NCI-H524 treated with DMSO at 0.1 percent for 48 hours (cell line): ENCODE measurements at regions not wholly inside any gene's neighbourhood (a gene's known extent, or its start where the extent isn't known, plus 50 kb on each side); places are given as distances from the start of the nearest gene placed in this dataset.
"Not testable (repeated sequence)": the region's sequence is repeated elsewhere in the genome, so short reads cannot be mapped to it uniquely, and the experiment has no call there.

Source experiments
- DNase-seq: peaks from one replicate; lab custom pipeline; 2025; lab: John Stamatoyannopoulos, UW

DNA sequence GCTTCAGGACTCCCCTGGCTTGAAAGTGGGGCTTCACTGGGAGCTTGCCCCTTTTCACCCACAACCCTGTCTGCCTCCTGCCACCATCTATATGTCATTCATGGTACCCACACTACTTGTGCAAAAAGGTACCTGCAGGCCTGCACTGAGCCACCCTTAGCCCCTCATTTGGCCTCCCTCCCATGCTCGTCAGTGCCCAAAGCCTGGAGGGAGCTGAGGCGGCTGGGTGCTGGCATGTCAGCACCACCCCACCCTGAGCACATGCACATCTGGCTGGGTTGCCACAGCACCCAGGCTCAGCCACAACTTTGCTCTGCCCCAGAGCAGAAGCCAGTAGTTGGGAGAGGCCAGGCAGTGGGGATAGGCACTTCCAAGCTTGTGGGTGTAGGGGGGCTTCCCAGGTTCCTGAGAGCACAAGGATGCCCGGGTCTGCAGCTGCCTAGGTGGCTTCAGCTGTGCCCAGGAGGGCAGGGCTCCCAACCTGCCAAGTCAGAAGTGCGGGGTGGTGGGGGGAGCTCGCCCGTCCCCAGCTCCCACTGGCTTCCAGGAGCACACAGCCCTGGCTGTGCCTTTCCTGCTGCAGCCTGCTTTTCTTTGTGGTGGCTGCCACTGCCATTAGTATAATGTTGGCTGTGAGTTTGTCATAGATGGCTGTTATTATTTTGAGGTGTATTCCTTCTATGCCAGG lies 1054.6 kb upstream of the EPHA6 start:
- DNase-seq = no peak

DNA sequence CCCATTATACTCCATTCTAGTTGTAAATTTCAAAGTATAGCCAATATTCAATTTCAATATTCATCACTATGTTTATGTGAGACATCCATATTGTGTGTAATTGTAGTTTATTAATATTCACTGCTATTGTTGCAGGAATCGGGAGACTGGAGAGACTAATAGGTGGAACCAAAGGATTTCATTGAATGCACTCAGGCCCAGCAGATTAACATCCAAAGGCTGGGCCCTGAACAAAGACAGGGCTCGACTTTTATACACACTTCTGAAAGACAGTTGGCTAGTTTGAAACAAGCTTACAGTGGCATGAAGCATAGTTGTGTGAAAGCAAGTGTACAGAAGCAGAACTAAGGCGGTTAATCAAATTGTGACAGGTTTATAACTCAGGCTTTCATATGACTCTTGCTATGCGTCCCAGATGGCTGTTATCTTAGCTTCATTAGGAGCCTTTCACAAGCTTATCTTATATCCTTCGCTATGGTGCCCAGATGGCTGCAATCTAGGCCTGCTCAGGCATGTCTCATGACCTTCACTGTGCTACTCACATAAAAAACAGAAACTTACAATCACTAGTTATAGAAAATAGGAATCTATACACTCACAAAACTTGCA lies 1038.8 kb upstream of the EPHA6 start:
- no peak for DNase-seq

- DNase-seq = no peak
Observed at GRCh38 chr3:95781598-95781997, 1032.8 kb upstream of the EPHA6 start.

DNA sequence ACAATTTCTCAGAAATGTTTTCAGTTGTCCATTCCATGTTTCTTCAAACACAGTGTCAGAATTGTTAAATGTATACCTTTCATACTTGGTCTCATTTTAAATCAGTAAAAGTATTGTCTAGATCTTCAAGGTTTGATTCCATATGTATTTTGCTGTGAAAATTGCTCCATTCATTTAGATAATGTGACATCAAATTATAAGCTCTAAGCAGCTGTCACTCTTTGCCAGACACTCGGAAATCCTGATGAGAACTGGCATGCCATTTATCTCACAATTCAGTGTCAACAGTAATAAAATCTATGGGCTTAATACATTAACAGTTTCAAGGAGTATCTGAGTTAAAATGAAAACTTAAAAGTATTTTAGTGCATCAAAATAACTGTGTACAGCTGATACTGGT lies 1025.3 kb upstream of the EPHA6 start:
- no peak for DNase-seq

- DNase-seq = no peak
Observed at GRCh38 chr3:95797081-95797480, 1017.3 kb upstream of the EPHA6 start.

DNA sequence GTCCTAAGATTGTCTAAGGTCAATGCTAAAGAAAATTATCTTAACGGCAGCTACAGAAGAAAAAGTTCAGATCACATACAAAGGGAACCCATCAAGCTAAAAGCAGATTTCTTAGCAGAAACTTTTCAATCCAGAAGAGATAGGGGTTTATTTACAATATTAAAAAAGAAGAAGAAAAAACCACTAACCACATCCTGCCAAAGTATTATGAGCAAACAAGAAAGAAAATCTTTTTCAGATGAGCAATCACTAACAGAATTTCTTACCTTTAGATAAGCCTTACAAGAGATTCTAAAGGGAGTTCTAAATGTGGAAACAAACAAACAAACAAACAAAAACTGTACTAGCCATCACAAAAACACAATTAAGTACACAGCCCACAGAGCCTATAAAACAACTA lies 1015.8 kb upstream of the EPHA6 start:
- no peak for DNase-seq

- DNase-seq = no peak
Observed at GRCh38 chr3:95810462-95810861, 1003.9 kb upstream of the EPHA6 start.

DNA sequence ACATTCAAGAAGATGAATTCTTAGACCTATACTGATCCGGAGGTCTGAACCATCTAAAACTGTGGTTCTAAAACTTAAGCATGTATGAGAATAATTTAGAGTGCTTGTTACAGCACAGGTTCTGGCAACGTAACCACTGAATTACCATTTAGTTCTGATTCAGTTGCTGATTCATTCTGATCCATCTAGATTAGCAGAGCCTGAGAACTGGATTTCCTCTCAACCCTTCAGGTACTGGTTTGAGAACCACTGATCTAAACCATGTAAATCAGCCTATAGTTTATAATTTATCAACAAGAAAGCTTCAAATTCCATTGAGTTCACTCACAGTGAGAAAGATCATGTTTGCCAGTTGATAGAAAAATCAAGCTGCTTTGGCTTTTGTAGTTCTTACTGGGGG lies 1001.1 kb upstream of the EPHA6 start:
- DNase-seq = no peak

DNA sequence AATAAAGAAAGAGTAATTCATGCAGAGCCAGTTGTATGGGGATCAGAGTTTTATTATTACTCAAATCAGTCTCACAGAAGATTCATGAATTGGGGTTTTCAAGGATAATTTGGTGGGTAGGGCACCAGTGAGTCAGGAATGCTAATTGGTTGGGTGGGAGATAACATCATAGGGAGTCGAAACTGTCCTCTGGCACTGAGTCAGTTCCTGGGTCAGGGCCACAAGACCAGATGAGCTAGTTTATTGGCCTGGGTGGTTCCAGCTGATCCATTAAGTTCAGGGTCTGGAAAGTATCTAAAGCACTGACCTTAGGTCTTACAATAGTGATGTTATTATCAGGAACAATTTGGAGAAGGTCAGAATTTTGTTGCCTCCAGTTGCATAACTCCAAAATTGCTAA lies 998.6 kb upstream of the EPHA6 start:
- no peak for DNase-seq

DNA sequence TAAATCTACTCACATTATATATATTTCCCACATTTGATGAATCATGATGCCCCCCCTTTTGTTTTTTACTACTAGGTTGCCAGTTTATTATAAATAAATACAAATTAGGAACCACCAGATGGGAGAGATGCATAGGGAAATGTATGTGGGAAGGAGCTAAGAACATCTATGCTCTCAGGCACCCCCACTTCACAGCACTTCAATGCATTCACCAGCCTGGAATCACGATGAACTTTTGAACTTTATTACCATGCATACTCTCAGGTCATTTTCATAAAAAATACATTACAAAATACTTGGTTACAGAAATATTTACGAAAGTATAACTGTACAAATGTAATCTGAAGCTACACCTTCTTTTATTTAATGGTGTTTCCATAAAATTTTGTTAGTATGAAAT lies 988.0 kb upstream of the EPHA6 start:
- no peak for DNase-seq

- DNase-seq = no peak
Observed at GRCh38 chr3:95832146-95832545, 982.2 kb upstream of the EPHA6 start.

DNA sequence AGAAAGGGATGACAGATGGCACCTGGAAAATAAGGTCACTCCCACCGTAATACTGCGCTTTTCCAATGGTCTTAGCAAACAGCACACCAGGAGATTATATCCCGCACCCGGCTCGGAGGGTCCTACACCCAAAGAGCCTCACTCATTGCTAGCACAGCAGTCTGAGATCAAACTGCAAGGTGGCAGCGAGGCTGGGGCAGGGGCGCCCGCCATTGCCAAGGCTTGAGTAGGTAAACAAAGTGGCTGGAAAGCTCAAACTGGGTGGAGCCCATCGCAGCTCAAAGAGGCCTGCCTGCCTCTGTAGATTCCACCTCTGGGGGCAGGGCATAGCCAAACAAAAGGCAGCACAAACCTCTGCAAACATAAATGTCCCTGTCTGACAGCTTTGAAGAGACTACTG lies 953.8 kb upstream of the EPHA6 start:
- not testable (repeated sequence) for DNase-seq

DNA sequence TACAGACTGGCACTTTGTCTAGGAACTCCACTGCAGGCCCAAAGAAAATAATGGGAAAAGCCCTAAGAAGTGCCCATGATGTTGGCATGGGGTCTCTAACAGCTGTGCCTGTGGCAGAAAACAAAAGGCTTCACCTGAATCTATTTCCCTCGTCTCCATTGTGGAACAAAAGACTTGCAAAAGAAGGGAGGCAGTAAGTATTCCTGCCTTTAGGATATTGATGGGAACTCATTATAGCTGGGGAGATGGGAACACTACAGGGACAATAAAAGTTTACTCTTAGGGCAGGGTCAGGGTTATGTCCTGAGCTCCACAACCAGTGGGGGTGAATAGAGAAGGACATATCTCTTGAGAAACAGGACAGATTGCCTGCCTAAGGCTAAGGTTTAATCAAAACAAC lies 930.6 kb upstream of the EPHA6 start:
- DNase-seq = no peak

DNA sequence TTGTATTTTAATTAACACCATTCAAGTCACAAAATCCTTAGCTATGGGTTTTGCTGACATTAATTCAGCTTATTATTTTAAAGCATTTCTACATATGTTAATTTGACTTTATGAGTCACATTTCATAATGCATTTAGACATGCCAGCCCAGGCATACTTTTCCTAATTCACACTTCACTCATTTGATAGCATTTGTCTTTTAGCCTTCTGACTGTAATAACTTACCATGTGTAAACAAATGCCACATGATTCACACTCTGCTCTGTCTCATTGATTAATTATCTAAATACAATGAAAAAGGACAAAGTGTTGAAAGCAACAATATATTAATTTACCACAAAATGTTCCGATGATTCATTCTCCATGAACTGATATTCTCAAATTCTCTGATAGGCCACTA lies 927.8 kb upstream of the EPHA6 start:
- no peak for DNase-seq

DNA sequence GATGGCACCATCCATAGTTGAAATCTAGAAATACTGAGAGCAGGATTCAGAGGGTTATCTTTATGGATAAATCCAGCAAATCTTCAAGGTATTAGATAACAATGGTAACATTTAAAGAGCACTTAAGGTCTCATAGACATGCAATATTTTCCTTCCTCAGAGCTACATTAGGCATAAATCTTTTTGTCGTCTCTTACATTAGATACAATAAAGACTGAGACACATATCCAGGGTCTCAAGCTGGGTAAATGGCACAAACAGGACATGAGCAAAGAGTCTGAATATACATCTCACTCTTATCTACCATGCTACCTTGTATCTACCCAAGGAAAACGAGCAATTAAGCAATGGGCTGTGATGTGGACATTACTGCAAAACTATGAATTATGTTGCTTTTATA lies 927.3 kb upstream of the EPHA6 start:
- DNase-seq = no peak

DNA sequence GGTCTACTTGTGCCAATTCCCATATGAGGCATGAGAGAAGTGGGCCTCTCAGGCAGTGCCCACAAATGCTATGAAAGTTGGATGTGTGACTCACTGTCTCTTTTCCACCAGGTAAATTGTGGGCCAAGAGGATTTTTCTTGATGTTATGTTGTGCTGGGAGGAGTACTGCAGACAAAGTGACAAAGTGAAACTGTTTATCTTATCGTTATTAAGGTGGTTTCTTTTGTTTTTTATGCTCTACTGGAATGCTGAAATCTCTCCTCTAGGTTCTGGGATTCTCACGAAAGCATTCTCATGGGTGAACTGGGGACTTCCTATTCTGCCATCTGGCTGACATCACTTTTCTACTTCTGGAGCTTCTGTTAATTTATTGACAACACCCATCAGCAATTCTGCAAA lies 919.6 kb upstream of the EPHA6 start:
- DNase-seq = no peak

GRCh38 chr3:95899494-95899893 lies 914.9 kb upstream of the EPHA6 start:
- DNase-seq = no peak

- no peak for DNase-seq
Observed at GRCh38 chr3:95899911-95900310, 914.5 kb upstream of the EPHA6 start.

GRCh38 chr3:95901948-95902347 lies 912.4 kb upstream of the EPHA6 start:
- no peak for DNase-seq

- DNase-seq = no peak
Observed at GRCh38 chr3:95905182-95905581, 909.2 kb upstream of the EPHA6 start.

GRCh38 chr3:95911767-95912166 lies 902.6 kb upstream of the EPHA6 start:
- no peak for DNase-seq

GRCh38 chr3:95923496-95924210 lies 890.7 kb upstream of the EPHA6 start:
- DNase-seq = no peak

DNA sequence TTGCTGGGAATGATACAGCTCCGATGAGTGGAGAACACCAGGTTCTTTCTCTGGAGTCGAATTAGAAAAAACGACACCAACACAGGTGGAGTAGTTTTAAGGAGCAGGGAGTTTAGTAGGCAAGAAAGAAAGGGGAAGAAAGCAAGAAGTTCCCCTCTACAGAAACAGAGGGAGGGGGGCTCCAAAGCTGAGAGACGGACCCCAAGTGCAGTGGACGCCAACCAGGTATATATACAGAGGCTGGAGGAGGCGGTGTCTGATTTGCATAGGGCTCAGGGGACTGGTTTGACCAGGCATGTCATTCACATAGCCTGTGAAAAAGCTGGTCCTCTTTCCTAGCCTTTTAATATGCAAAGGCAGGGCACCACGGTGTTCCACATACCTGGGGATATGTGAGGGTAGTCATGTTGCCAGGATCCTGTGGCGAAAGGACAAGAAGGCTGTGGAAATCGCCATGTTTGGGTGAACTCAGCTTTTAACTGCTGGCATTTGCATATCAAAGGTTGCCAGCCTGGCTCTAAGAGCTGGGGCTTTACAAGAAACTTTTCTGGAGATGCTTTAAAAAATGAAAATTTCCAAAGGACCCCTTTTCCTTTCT lies 887.4 kb upstream of the EPHA6 start:
- DNase-seq = no peak
